Aorta (tissue), 5 donors: ENCODE measurements at regions not wholly inside any gene's neighbourhood (a gene's known extent, or its start where the extent isn't known, plus 50 kb on each side); places are given as distances from the start of the nearest gene placed in this dataset.

Experiments used
- ATAC-seq: fragments of 200-7000 bp; cut with Tn5 transposase; one replicate; pipeline ENCODE4 v1.9.1; 2022; ENCODE audit warnings: moderate library complexity; ENCODE audit not compliant: low FRiP score
- DNase-seq, 2 donors: peaks; one replicate each; pipeline ENCODE4 v3.0.0-alpha.2; 2020
- H3K27ac ChIP-seq, 2 donors: one replicate each; pipeline ENCODE4 v1.5.1; 2013; ENCODE audit warnings: low read length in 2 of 2, mild to moderate bottlenecking in 2 of 2, moderate library complexity in 2 of 2, control low read depth in 1 of 2, inconsistent platforms in 1 of 2, low read depth in 1 of 2
- H3K27me3 ChIP-seq, 2 donors: one replicate each; pipeline ENCODE4 v1.6.1; 2013; ENCODE audit warnings: control low read depth in 1 of 2, low read length in 1 of 2, mild to moderate bottlenecking in 1 of 2, moderate library complexity in 1 of 2; ENCODE audit not compliant: insufficient read depth in 2 of 2, control insufficient read depth in 1 of 2
- H3K36me3 ChIP-seq, 2 donors: one replicate each; pipeline ENCODE4 v1.6.1; 2013; ENCODE audit warnings: control low read depth in 1 of 2, low read length in 1 of 2, mild to moderate bottlenecking in 1 of 2; ENCODE audit not compliant: insufficient read depth in 2 of 2, control insufficient read depth in 1 of 2
- H3K4me1 ChIP-seq, 2 donors: one replicate each; pipeline ENCODE4 v1.6.1; 2013; ENCODE audit warnings: low read length in 2 of 2, control low read depth in 1 of 2, mild to moderate bottlenecking in 1 of 2, moderate library complexity in 1 of 2; ENCODE audit not compliant: insufficient read depth in 2 of 2, control insufficient read depth in 1 of 2
- H3K4me3 ChIP-seq, 2 donors: one replicate each; pipeline ENCODE4 v1.5.1; 2013; ENCODE audit warnings: low read length in 2 of 2, control low read depth in 1 of 2, mild to moderate bottlenecking in 1 of 2
- H3K9me3 ChIP-seq: one replicate; pipeline ENCODE4 v1.6.1; 2013; ENCODE audit warnings: mild to moderate bottlenecking, low read length; ENCODE audit not compliant: control insufficient read depth
- WGBS, 2 donors: extraction: QIAGEN DNeasy Blood & Tissue Kit; methylation state at CpG; one replicate each; pipeline ENCODE4 v1.1.7; 2013; 5-methylcytosine and 5-hydroxymethylcytosine counted together
- intact Hi-C, 2 donors: fragments of 100-400 bp; cut with DNase I; formaldehyde crosslinking; loops; one replicate each; pipeline versions ENCODE4 v1.14.2 to v1.15.0; 2022
- donor health status: healthy with polysubstance abuse.
- donor health status: Bipolar disorder and iron deficiency.
- donor health status: DM: no; HTN: no; CAD: no.
- donor health status: DM: no; HTN: no; CAD: no.
- donor health status: DM: yes; HTN: yes; CAD: no.

DNA sequence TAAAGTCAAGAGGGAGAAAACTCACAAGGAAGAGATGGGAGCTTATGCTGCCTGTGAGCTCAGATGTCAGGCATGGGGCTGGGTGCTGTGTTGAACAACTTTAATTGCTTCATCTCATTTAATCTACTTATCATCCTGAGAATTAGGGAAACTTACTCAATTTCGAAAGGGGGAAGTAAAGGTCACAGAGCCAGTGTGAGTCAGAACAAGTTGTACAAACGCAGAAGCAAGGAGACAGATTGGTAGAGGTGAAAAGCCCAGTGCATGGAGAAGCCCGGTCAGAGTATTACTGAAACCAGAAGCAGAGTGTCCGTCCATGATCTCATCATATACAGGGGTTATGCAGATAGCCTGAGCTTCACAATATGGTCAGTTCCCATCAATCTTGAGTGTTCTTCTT lies 281.1 kb upstream of the POU3F3 start:
- Histone ChIP-seq H3K4me3 (no peak overlapping the region), H3K27me3 (no peaks in the 10 kb centered on the region), H3K27ac (no peak overlapping the region), H3K4me1 (no peaks in the 10 kb centered on the region), H3K9me3 (no peaks in the 10 kb centered on the region), H3K36me3 (no peaks in the 10 kb centered on the region)
- no peak for DNase-seq
- intact Hi-C loops = no loop called here
- 79 to 84% methylated on average over 4 of the region's 4 CpGs for WGBS, 2 donors
- no peak for ATAC-seq

DNA sequence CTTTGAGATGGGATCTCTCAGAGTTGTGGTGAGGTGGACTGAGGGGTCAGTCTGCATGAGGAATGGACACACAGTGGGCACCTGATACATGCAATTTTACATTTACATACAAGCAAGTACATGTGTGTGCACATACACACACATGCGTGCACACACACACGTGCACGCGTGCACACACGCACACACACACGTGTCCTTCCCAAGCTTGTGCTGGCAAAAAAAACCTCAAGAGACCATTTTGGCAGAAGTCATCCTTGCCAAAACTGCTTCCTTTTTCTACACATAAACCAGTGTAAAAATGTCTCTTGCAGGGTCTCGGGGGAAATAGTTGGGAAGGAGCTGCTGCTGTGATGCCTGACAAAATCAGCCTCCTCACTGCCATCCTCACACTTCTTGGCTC lies 279.5 kb upstream of the POU3F3 start:
- no peak for DNase-seq
- no peak overlapping the region for H3K4me3 ChIP-seq
- H3K36me3 ChIP-seq = no peaks in the 10 kb centered on the region
- no peak for ATAC-seq
- H3K9me3 ChIP-seq = no peaks in the 10 kb centered on the region
- H3K27me3 ChIP-seq = no peaks in the 10 kb centered on the region
- no peak overlapping the region for H3K27ac ChIP-seq
- 79 to 95% methylated on average over 7 of the region's 7 CpGs for WGBS, 2 donors
- no peaks in the 10 kb centered on the region for H3K4me1 ChIP-seq
- intact Hi-C loops = no loop called here

DNA sequence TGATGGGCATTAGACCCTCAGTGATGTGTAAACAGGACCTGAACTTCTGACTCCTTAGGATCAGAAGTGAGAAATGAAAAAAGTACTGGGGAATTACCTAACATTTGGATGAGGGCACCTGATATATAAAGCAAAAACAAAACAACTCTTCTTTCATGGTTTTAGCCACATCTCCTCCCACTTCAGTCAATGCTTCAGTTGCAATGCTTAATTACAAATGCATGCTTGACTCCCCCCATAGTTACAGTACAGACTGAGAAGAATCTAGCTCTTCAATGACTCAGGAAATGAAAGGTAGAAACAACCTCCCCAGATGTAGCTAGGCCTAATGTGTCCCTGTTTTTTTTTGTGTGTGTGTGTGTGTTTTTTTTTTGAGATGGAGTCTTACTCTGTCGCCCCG lies 276.8 kb upstream of the POU3F3 start:
- no peak for ATAC-seq
- intact Hi-C loops = no loop called here
- 97 to 100% methylated on average over 2 of the region's 2 CpGs for WGBS, 2 donors

DNA sequence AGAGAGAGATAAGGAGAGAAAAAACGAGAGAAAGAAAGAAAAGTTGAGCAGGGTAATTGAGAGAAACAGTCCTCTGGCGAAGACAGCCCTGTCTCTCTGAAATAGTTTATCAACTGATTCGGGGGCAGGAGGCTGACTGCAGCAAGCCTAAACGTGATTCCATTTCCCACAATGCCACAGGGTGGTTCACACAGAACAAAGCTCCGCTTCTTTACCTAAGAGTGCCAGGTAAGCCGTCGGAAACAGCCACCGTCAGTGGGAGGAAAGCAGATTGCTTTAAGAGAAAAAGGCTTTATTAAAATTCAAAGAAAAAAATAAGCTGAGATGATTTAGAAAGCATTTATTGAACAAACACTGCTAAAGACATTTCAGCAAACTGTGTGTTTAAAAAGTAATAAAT lies 271.4 kb upstream of the POU3F3 start:
- ATAC-seq = no peak
- no peaks in the 10 kb centered on the region for H3K27me3 ChIP-seq
- H3K9me3 ChIP-seq = no peaks in the 10 kb centered on the region
- H3K27ac ChIP-seq = no peak overlapping the region
- no peaks in the 10 kb centered on the region for H3K4me1 ChIP-seq
- no peaks in the 10 kb centered on the region for H3K36me3 ChIP-seq
- no peak for DNase-seq
- intact Hi-C loops = no loop called here
- H3K4me3 ChIP-seq = no peak overlapping the region
- WGBS, 2 donors = 58 to 59% methylated on average over 8 of the region's 8 CpGs

More for the DNA sequence above, 276.8 kb upstream of the POU3F3 start:
- DNase-seq = no peak
- Histone ChIP-seq H3K27ac (no peak overlapping the region), H3K9me3 (no peaks in the 10 kb centered on the region), H3K4me3 (no peak overlapping the region), H3K4me1 (no peaks in the 10 kb centered on the region), H3K27me3 (no peaks in the 10 kb centered on the region), H3K36me3 (no peaks in the 10 kb centered on the region)

DNA sequence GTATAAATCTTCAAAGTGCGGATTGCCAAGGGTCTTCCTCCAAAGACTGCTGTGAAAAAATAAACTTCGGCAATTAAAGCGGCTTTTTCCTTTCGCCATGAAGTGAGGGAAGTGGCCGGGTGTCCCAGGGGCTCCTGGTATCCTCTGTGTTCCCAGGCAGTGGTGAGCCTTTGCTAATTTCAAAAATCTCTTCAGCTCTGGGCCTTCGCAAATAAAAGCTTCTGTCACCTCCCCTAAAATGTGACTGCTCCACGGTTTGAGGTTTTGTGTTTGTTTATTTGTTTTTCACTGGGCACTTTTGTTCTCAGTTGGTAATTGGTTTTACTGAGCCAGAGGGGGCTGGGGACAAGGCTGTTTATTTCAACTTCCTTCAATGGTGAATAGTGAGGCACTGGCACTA lies 270.1 kb upstream of the POU3F3 start:
- WGBS, 2 donors = 76 to 77% methylated on average over 7 of the region's 7 CpGs
- ATAC-seq = no peak

DNA sequence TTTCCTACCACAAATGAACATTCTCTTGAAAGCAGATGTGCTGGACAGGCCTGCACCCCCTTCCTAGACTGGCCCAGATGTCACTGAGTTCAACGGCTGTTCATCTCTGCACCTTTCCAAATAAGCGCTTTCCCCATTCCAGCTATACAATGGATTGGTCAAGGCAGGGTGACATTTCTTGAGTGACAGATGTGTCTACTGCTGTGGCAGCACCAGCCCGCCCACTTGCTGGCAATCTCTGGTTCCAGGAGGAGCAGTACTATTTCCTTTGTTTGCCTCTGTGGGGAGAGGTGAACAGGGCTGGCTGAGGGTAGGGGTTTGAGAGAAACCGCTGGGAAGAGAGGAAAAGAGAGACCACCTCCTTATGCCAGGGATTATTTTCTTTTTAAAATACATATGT lies 269.5 kb upstream of the POU3F3 start:
- Histone ChIP-seq H3K9me3 (no peaks in the 10 kb centered on the region), H3K27ac (no peak overlapping the region), H3K36me3 (no peaks in the 10 kb centered on the region), H3K4me1 (no peaks in the 10 kb centered on the region), H3K4me3 (no peak overlapping the region), H3K27me3 (no peaks in the 10 kb centered on the region)
- intact Hi-C loops = no loop called here
- ATAC-seq (no peak), DNase-seq (no peak)
- 41 to 56% methylated on average over 4 of the region's 4 CpGs for WGBS, 2 donors

More for the DNA sequence above, 270.1 kb upstream of the POU3F3 start:
- H3K4me3 ChIP-seq = no peak overlapping the region
- DNase-seq = no peak
- no peaks in the 10 kb centered on the region for H3K36me3 ChIP-seq
- intact Hi-C loops = no loop called here
- H3K9me3 ChIP-seq = no peaks in the 10 kb centered on the region
- no peaks in the 10 kb centered on the region for H3K4me1 ChIP-seq
- no peak overlapping the region for H3K27ac ChIP-seq
- H3K27me3 ChIP-seq = no peaks in the 10 kb centered on the region

DNA sequence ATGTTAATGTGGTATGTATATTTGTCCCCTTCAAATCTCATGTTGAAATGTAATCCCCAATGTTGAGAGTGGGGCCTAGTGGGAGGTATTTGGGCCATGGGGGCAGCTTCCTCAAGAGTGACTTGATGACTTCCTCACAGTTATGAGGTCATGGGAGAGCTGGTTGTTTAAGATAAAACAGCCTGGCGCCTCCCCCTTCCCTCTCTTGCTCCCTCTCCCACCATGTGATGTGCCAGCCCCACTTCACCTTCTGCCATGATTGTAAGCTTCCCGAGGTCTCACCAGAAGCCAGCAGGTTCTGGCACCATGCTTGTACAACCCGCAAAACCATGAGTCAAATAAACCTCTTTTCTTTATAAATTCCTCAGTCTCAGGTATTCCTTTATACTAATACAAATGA lies 258.3 kb upstream of the POU3F3 start:
- H3K27me3 ChIP-seq = peaks cover 0 to 2% of the 10 kb centered on the region in 2 donors
- no peaks in the 10 kb centered on the region for H3K4me1 ChIP-seq
- no peak for DNase-seq
- 86 to 88% methylated on average over 3 of the region's 3 CpGs for WGBS, 2 donors
- H3K9me3 ChIP-seq = peaks cover 6% of the 10 kb centered on the region
- no peaks in the 10 kb centered on the region for H3K36me3 ChIP-seq
- no peak overlapping the region for H3K4me3 ChIP-seq
- H3K27ac ChIP-seq = no peak overlapping the region
- intact Hi-C loops = no loop called here
- no peak for ATAC-seq

DNA sequence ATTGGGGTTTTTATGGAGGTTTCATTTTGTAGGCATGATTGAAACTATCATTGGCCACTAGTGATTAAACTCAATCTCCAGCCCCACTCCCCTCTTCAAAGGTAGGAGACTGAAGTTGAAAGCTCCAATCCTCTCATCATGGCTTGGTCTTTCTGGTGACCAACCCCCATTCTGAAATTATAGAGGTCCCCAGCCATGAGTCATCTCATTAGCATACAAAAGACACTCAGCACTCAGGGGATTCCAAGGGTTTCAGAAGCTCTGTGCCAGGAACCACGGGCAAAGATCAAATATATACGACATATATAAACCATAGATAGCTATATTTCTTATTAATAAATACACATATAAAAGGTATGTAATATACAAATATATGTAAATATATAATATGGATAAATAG lies 256.0 kb upstream of the POU3F3 start:
- 90 to 93% methylated on average over 2 of the region's 2 CpGs for WGBS, 2 donors
- H3K27ac ChIP-seq = no peak overlapping the region
- DNase-seq (no peak), ATAC-seq (no peak)
- peaks cover 0 to 2% of the 10 kb centered on the region in 2 donors for H3K27me3 ChIP-seq
- intact Hi-C loops = no loop called here
- H3K36me3 ChIP-seq = no peaks in the 10 kb centered on the region
- H3K9me3 ChIP-seq = peaks cover 2% of the 10 kb centered on the region
- H3K4me1 ChIP-seq = no peaks in the 10 kb centered on the region
- no peak overlapping the region for H3K4me3 ChIP-seq

DNA sequence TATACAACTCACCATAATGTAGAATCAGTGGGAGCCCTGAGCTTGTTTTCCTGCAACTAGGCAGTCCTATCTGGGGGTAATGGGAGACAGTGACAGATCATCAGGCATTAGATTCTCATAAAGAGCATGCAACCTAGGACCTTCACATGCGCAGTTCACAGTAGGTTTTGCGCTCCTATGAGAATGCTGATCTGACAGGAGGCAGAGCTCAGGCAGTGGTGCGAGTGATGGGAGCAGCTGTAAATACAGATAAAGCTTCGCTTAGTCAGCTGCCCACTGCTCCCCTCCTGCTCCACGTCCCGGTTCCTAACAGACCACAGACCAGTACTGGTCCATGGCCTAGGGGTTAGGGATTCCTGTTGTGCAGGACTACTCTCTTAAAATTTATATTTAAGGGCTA lies 255.3 kb upstream of the POU3F3 start:
- peaks cover 0 to 2% of the 10 kb centered on the region in 2 donors for H3K27me3 ChIP-seq
- H3K9me3 ChIP-seq = peaks cover 2% of the 10 kb centered on the region
- ATAC-seq = no peak
- intact Hi-C loops = no loop called here
- DNase-seq = no peak
- no peaks in the 10 kb centered on the region for H3K36me3 ChIP-seq
- H3K4me1 ChIP-seq = no peaks in the 10 kb centered on the region
- H3K4me3 ChIP-seq = no peak overlapping the region
- no peak overlapping the region for H3K27ac ChIP-seq
- 86 to 89% methylated on average over 6 of the region's 6 CpGs for WGBS, 2 donors
